ENCODE measurements at regions not wholly inside any gene's neighbourhood (a gene's known extent, or its start where the extent isn't known, plus 50 kb on each side); places are given as distances from the start of the nearest gene placed in this dataset.
"Not testable (repeated sequence)": the region's sequence is repeated elsewhere in the genome, so short reads cannot be mapped to it uniquely, and the experiment has no call there.

- Histone ChIP-seq H3K4me1 (ENCODE audit: insufficient read depth) (no peaks in the 10 kb centered on the region), H3K4me3 (ENCODE audit: low read depth, low read length) (no peak overlapping the region), H3K27ac (ENCODE audit: low read depth) (no peak overlapping the region), H3K36me3 (ENCODE audit: insufficient read depth) (no peaks in the 10 kb centered on the region)
- WGBS: 91% methylated on average over 5 of the region's 5 CpGs
- no peak for DNase-seq (ENCODE audit: extremely low spot score)
Observed at GRCh38 chr9:126063326-126063725, 263.3 kb upstream of the MVB12B start.

GRCh38 chr9:126066131-126066530, 260.5 kb upstream of the MVB12B start:
- Histone ChIP-seq H3K27ac (ENCODE audit: low read depth) (no peak overlapping the region), H3K4me1 (ENCODE audit: insufficient read depth) (no peaks in the 10 kb centered on the region), H3K4me3 (ENCODE audit: low read depth, low read length) (no peak overlapping the region), H3K36me3 (ENCODE audit: insufficient read depth) (no peaks in the 10 kb centered on the region)
- DNase-seq (ENCODE audit: extremely low spot score): no peak
- whole genome bisulfite sequencing: 61% methylated on average over 6 of the region's 6 CpGs

GRCh38 chr9:126067031-126067734, 259.4 kb upstream of the MVB12B start:
- Histone ChIP-seq H3K27ac (ENCODE audit: low read depth) (no peak overlapping the region), H3K4me1 (ENCODE audit: insufficient read depth) (no peaks in the 10 kb centered on the region), H3K4me3 (ENCODE audit: low read depth, low read length) (no peak overlapping the region), H3K36me3 (ENCODE audit: insufficient read depth) (no peaks in the 10 kb centered on the region)
- DNase-seq (ENCODE audit: extremely low spot score): no peak
- WGBS: 73% methylated on average over 4 of the region's 4 CpGs

- no peak for DNase-seq (ENCODE audit: extremely low spot score)
- 87% methylated on average over 17 of the region's 17 CpGs for WGBS
- Histone ChIP-seq H3K4me1 (ENCODE audit: insufficient read depth) (no peaks in the 10 kb centered on the region), H3K36me3 (ENCODE audit: insufficient read depth) (no peaks in the 10 kb centered on the region), H3K4me3 (ENCODE audit: low read depth, low read length) (no peak overlapping the region), H3K27ac (ENCODE audit: low read depth) (no peak overlapping the region)
Observed at GRCh38 chr9:126068534-126069230, 257.9 kb upstream of the MVB12B start.

GRCh38 chr9:126069400-126069955, 257.2 kb upstream of the MVB12B start:
- Histone ChIP-seq H3K4me1 (ENCODE audit: insufficient read depth) (no peaks in the 10 kb centered on the region), H3K36me3 (ENCODE audit: insufficient read depth) (no peaks in the 10 kb centered on the region), H3K27ac (ENCODE audit: low read depth) (no peak overlapping the region), H3K4me3 (ENCODE audit: low read depth, low read length) (no peak overlapping the region)
- DNase-seq (ENCODE audit: extremely low spot score): no peak
- WGBS: 62% methylated on average over 9 of the region's 9 CpGs

GRCh38 chr9:126070058-126070655, 256.5 kb upstream of the MVB12B start:
- DNase-seq (ENCODE audit: extremely low spot score): no peak
- Histone ChIP-seq H3K4me3 (ENCODE audit: low read depth, low read length) (no peak overlapping the region), H3K27ac (ENCODE audit: low read depth) (no peak overlapping the region), H3K36me3 (ENCODE audit: insufficient read depth) (no peaks in the 10 kb centered on the region), H3K4me1 (ENCODE audit: insufficient read depth) (no peaks in the 10 kb centered on the region)
- WGBS: 83% methylated on average over 15 of the region's 15 CpGs

GRCh38 chr9:126071076-126071750, 255.4 kb upstream of the MVB12B start:
- WGBS: 79% methylated on average over 13 of the region's 13 CpGs
- Histone ChIP-seq H3K4me3 (ENCODE audit: low read depth, low read length) (no peak overlapping the region), H3K27ac (ENCODE audit: low read depth) (no peak overlapping the region), H3K4me1 (ENCODE audit: insufficient read depth) (no peaks in the 10 kb centered on the region), H3K36me3 (ENCODE audit: insufficient read depth) (no peaks in the 10 kb centered on the region)
- no peak for DNase-seq (ENCODE audit: extremely low spot score)

- H3K4me3 ChIP-seq (ENCODE audit: low read depth, low read length); DNase-seq (ENCODE audit: extremely low spot score); H3K4me1 ChIP-seq (ENCODE audit: insufficient read depth); H3K27ac ChIP-seq (ENCODE audit: low read depth); H3K36me3 ChIP-seq (ENCODE audit: insufficient read depth): not testable (repeated sequence)
- 87% methylated on average over 12 of the region's 12 CpGs for WGBS
Observed at GRCh38 chr9:126077656-126078055, 249.0 kb upstream of the MVB12B start.

GRCh38 chr9:126080641-126081040, 246.0 kb upstream of the MVB12B start:
- H3K27ac ChIP-seq (ENCODE audit: low read depth): no peak overlapping the region
- 54% methylated on average over 2 of the region's 2 CpGs for WGBS
- no peak overlapping the region for H3K4me3 ChIP-seq (ENCODE audit: low read depth, low read length)
- no peaks in the 10 kb centered on the region for H3K4me1 ChIP-seq (ENCODE audit: insufficient read depth)
- no peaks in the 10 kb centered on the region for H3K36me3 ChIP-seq (ENCODE audit: insufficient read depth)
- DNase-seq (ENCODE audit: extremely low spot score): no peak

GRCh38 chr9:126081746-126082145, 244.9 kb upstream of the MVB12B start:
- 73% methylated on average over 4 of the region's 4 CpGs for whole genome bisulfite sequencing
- no peaks in the 10 kb centered on the region for H3K4me1 ChIP-seq (ENCODE audit: insufficient read depth)
- H3K27ac ChIP-seq (ENCODE audit: low read depth): no peak overlapping the region
- no peak overlapping the region for H3K4me3 ChIP-seq (ENCODE audit: low read depth, low read length)
- no peaks in the 10 kb centered on the region for H3K36me3 ChIP-seq (ENCODE audit: insufficient read depth)
- no peak for DNase-seq (ENCODE audit: extremely low spot score)

- 68% methylated on average over 4 of the region's 4 CpGs for WGBS
- H3K36me3 ChIP-seq (ENCODE audit: insufficient read depth): no peaks in the 10 kb centered on the region
- no peak overlapping the region for H3K27ac ChIP-seq (ENCODE audit: low read depth)
- no peak for DNase-seq (ENCODE audit: extremely low spot score)
- no peak overlapping the region for H3K4me3 ChIP-seq (ENCODE audit: low read depth, low read length)
- no peaks in the 10 kb centered on the region for H3K4me1 ChIP-seq (ENCODE audit: insufficient read depth)
Observed at GRCh38 chr9:126084008-126084407, 242.6 kb upstream of the MVB12B start.

GRCh38 chr9:126084696-126085095, 241.9 kb upstream of the MVB12B start:
- WGBS: 82% methylated on average over 8 of the region's 8 CpGs

GRCh38 chr9:126085170-126085569, 241.5 kb upstream of the MVB12B start:
- DNase-seq (ENCODE audit: extremely low spot score): no peak
- Histone ChIP-seq H3K4me3 (ENCODE audit: low read depth, low read length) (no peak overlapping the region), H3K36me3 (ENCODE audit: insufficient read depth) (no peaks in the 10 kb centered on the region), H3K4me1 (ENCODE audit: insufficient read depth) (no peaks in the 10 kb centered on the region), H3K27ac (ENCODE audit: low read depth) (no peak overlapping the region)
- WGBS: 76% methylated on average over 2 of the region's 2 CpGs

More at GRCh38 chr9:126084696-126085095, 241.9 kb upstream of the MVB12B start:
- Histone ChIP-seq H3K4me1 (ENCODE audit: insufficient read depth) (no peaks in the 10 kb centered on the region), H3K4me3 (ENCODE audit: low read depth, low read length) (no peak overlapping the region), H3K36me3 (ENCODE audit: insufficient read depth) (no peaks in the 10 kb centered on the region), H3K27ac (ENCODE audit: low read depth) (no peak overlapping the region)
- no peak for DNase-seq (ENCODE audit: extremely low spot score)
